ENCODE measurements at regions not wholly inside any gene's neighbourhood (a gene's known extent, or its start where the extent isn't known, plus 50 kb on each side); places are given as distances from the start of the nearest gene placed in this dataset.
"Not testable (repeated sequence)": the region's sequence is repeated elsewhere in the genome, so short reads cannot be mapped to it uniquely, and the experiment has no call there.

DNA sequence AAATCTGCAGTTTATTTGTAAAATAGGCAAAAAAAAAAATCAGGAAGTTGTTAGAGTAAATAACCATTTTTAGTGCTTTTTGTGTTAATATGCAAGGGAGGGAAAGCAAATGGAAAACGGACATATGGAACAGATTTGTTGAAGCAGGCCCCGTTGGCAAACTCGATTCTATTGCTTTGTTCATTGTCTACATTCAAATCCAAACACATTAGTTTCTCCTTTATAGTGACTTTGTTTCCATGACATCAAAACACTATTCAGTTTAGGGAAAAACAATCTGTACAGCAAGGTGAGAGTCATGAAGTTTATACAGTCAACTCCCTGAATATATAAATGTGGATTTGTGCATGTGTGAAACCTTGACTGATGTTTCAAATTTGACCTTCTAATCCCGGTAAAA is 142.2 kb downstream of the FAM47A start:
- no peak for DNase-seq (ENCODE audit: low spot score)

DNA sequence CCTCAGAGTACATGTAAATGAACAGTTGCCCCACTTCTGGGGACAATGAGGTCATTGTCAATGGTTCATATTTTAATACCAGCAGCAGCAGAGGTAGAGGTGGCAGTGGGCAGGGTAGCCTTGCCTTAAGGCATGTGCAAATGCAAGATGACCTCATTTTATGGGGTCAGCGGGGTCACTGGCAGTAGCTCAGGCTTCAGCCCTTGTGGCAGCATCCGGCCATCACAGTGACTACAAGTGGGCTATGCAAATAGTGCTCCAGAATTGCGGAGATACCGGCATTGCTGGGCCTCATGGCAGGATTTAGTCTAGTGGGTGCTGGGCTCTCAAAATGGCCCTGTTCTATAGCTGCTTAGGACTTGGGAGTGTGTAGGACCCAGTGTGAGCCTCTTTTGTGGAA is 144.7 kb downstream of the FAM47A start:
- no peak for DNase-seq (ENCODE audit: low spot score)

- DNase-seq (ENCODE audit: low spot score) = no peak
Measured at GRCh38 chrX:33974676-33975075, 157.4 kb downstream of the FAM47A start.

GRCh38 chrX:33970028-33970967 is 161.8 kb downstream of the FAM47A start:
- no peak for DNase-seq (ENCODE audit: low spot score)

GRCh38 chrX:33969105-33969504 is 163.0 kb downstream of the FAM47A start:
- no peak for DNase-seq (ENCODE audit: low spot score)

DNA sequence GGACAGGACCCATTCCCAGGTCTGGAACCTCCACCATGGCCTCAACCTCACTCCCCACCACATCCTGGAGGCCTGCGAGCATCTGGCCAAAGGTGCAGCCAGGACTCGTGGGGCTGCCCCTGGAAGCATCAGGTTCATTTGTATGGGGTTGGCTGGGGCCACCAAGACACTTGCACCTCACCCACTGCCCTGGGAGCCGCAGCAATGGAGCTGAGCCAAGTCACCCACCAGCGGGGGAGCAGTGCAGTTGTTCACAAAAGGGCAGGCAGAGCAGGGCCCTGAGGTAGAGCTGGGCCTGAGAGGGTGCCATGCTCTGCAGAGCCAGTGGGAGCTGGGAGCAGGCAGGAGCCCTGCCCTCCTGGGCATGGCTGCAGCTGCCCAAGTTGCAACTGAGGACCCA is 163.5 kb downstream of the FAM47A start:
- no peak for DNase-seq (ENCODE audit: low spot score)

DNA sequence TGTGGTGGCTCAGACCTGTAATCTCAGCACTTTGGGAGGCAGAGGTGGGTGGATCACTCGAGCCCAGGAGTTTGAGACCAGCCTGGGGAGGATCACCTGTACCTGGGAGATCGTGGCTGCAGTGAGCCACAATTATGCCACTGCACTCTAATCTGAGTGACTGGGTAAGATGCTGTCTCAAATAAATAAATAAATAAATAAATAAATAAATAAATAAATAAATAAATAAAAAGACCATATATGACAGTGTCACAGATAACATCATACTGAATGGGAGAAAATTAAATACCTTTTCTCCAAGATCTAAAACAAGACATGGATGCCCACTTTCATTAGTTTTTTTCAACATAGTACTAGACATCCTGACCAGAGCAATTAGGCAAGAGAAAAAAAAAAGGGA is 182.8 kb downstream of the FAM47A start:
- no peak for DNase-seq (ENCODE audit: low spot score)

DNA sequence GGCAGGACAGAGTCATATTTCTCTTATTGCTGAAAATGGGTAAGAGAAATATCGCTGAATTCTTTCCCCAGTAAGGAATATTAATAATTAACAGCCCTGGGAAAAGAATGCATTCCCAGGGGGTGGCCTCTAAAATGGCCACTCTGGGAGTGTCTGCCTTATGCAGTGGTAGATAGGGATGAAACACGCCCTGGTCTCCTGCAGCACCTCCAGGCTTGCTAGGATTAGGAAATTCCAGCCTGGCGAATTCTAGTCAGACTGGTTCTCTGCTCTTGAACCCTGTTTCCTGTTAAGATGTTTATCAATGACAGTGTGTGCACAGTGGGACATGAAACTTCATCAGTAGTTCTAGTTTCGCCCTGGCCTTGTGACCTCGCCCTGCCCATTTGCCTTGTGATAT is 205.9 kb downstream of the FAM47A start:
- DNase-seq (ENCODE audit: low spot score) = not testable (repeated sequence)

GRCh38 chrX:33923262-33923661 is 208.9 kb downstream of the FAM47A start:
- DNase-seq (ENCODE audit: low spot score) = no peak

GRCh38 chrX:33909836-33910235 is 222.3 kb downstream of the FAM47A start:
- DNase-seq (ENCODE audit: low spot score) = no peak

- no peak for DNase-seq (ENCODE audit: low spot score)
Measured at GRCh38 chrX:33908898-33909297, 223.2 kb downstream of the FAM47A start.

- no peak for DNase-seq (ENCODE audit: low spot score)
Measured at GRCh38 chrX:33908074-33908473, 224.0 kb downstream of the FAM47A start.

DNA sequence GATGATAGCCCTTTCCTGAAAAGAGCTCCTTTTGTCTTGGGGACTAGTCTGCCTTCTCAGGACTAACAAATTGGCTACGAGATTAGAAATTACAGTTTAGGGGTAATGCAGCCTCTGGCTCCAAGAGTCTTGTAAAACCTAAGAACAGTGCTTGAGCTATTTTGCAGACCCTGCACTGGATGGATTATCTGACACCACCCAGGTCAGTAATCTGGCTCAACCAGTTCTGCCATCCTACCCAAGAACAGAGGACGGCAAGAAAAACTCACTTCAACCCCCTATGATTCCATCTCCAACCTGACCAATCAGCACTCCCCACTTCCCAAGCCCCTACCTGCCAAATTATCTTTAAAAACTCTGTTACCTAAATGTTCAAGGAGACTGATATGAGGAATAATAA is 225.1 kb downstream of the FAM47A start:
- DNase-seq (ENCODE audit: low spot score) = no peak

DNA sequence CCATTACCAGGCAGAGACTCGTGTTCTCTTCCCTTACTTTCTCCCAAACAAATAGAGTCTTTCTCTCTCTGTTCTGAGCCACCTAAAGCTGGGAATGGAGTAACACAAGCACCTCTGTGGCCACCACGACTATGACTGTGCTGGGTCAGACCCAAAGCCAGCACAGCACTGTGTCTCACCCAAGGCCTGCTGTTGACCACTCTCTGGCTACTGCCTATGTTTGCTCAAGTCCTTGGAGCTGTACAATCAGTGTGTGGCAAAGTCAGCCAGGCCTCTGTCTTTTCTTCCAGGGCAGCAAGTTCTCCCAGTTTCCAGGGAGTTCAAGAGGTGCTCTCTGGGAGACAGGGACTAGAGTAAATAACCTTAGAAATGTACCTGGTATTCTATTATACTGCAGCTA is 239.4 kb downstream of the FAM47A start:
- no peak for DNase-seq (ENCODE audit: low spot score)

DNA sequence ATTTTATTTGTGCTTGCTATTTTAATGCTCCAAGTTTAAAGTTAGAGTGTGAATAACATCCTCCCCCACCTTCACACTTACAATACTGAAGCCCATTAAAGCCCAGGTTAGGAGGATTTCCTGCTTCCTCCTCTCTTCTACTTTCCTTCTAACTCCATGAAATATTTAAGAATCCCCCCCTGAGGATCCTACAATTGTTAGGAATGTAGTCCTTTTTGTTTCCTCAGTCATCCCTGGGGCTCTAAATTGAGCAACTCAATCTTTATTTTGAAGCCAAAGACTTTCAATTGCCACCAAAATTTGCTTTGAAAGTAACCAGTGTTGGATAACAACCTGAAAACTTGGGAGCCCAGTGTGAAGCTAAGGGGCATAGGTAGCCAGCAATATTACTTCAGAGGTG is 276.9 kb downstream of the FAM47A start:
- DNase-seq (ENCODE audit: low spot score) = peak; percentile 3

DNA sequence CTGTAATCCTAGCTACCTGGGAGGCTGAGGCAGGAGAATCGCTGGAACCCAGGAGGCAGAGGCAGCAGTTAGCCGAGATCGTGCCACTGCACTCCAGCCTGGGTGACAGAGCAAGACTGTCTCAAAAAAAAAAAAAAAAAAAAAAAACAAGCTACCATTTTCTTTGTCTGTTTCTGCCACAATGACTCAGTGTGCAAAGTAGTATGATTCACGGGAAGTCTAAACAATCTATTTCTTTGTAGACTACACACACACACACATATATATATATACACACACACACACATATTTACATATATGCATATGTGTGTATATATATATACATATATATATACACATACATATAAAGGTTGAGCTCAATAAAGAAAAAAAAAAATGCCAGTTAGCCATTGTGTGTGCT is 280.0 kb downstream of the FAM47A start:
- DNase-seq (ENCODE audit: low spot score) = not testable (repeated sequence)

- peak; percentile 3 for DNase-seq (ENCODE audit: low spot score)
Measured at GRCh38 chrX:33840176-33840575, 291.9 kb downstream of the FAM47A start.

DNA sequence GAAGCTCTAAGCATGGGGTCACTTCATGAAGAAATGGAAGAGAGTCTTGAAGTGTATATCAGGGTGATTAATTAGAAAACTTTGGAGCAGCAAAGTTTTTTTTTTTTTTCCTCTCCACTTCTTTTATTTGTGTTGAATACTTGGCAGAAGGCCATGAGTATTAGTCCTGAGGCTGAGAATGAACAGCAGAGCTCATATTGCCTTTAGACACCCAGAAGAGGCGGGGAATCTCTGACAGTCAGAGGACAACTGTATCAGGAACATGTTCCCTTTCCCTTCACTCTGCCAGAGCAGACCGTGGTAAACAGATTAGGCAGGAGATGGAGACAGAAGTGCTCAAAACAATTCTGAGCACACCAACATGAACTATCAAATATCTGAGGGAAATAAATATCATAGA is 300.9 kb downstream of the FAM47A start:
- DNase-seq (ENCODE audit: low spot score) = no peak

DNA sequence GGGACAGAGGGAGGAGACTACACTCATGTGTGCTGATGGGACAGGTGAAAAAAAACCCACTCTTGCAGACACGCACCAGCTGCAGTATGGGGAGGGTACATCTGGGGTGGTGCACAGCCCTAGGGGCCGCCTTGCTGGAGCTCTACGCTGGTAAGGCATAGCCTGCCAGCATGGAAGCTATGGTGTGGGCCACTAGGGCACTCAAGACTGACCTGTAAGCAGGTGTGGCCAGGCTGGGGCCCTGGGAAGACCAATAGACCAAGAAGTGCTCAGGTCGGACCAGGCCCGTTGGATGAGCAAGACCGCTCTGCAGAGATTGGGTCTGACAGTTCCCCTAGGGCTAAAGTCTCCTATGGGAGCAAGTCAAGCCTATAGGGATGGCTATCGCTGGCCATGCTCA is 314.8 kb downstream of the FAM47A start:
- no peak for DNase-seq (ENCODE audit: low spot score)

DNA sequence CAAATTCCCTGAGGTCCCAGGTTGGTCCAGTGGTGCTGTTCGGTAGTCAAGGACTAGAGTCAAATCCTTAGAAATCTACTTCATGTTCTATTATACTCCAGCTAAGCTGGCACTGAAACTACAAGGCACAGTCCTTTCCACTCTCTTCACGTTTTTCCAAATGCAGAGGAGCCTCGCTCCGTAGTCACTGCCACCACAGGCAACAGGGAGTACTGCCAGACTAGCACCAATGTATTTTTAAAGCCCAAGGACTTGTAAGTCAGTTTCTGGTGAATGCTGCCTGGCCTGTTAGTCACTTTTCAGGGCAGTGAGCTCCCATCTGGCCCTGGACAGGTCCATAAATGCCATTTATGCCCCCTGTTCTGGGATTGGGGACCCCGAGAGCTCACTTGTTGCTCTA is 323.5 kb downstream of the FAM47A start:
- DNase-seq (ENCODE audit: low spot score) = no peak

DNA sequence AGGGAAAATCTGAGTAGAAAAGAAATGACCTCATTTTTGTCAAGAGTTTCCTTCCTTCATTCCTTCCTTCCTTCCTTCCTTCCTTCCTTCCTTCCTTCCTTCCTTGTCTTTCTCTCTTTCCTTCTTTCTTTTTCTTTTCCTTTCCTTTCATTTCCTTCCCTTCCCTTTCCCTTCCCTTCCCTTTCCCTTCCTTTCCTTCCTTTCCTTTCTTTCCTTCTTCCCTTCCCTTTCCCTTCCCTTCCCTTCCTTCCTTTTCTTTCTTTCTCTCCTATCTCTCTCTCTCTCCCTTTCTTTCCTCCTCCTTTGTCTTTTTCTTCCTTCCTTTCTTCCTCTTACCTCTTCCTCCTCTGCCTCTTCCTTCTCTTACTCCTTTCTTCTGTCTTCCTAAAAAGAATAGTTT is 347.6 kb downstream of the FAM47A start:
- no peak for DNase-seq (ENCODE audit: low spot score)

DNA sequence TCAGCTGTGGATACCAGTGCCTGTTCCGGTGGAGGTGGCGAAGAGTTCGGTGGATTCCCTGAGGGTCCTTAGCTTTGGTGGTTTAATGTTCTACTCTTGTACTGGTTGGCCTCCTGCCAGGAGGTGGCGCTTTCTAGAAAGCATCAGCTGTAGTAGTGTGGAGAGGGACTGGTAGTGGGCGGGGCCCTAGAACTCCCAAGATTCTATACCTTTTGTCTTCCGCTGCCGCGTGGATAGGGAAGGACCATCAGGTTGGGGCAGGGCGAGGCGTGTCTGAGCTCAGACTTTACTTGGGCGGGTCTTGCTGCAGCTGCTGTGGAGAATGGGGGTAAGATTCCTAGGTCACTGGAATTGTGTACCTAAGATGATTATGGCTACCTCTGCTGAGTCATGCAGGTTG is 390.3 kb downstream of the FAM47A start:
- no peak for DNase-seq (ENCODE audit: low spot score)

GRCh38 chrX:33735182-33735581 is 396.9 kb downstream of the FAM47A start:
- DNase-seq (ENCODE audit: low spot score) = no peak

Measured in iPS-NIHi11 (cell line).